ENCODE measurements at regions not wholly inside any gene's neighbourhood (a gene's known extent, or its start where the extent isn't known, plus 50 kb on each side); places are given as distances from the start of the nearest gene placed in this dataset.

DNA sequence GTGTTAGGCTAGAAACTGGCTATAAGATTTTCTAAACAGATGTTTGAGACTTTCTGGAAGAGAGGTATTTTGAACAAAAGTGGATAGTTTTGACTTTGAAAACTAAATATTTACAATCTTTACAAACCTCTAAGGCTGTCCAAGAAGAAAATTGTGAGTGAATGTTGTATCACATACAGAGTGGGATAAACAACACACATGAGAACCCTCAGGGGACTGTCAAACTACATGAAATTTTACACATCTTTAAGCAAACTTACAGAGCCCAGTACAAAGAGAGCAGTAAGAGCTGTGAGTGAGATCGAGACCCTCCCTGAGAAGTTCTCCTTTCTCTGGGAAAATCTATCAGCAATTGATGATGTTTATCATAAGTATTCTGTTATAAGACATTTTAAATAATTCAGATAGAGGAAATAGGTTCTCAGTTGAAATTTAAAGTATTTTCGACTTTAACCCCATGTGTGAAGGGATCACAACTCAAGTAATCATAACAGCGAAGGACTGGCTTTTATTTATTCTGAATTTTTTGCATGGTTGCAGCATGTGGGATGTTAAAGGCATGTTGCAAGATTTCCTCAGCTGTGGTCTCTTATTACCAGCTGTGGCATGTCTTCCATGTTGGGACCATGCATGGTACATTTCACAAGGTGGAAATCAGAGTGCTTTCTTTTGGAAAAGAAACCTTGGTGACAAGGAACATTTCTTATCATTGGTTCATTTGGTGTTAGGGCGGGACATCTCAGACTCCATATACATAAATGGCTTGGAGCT, 264.0 kb upstream of the PRICKLE1 start:
- TF ChIP-seq, protein P1, sequence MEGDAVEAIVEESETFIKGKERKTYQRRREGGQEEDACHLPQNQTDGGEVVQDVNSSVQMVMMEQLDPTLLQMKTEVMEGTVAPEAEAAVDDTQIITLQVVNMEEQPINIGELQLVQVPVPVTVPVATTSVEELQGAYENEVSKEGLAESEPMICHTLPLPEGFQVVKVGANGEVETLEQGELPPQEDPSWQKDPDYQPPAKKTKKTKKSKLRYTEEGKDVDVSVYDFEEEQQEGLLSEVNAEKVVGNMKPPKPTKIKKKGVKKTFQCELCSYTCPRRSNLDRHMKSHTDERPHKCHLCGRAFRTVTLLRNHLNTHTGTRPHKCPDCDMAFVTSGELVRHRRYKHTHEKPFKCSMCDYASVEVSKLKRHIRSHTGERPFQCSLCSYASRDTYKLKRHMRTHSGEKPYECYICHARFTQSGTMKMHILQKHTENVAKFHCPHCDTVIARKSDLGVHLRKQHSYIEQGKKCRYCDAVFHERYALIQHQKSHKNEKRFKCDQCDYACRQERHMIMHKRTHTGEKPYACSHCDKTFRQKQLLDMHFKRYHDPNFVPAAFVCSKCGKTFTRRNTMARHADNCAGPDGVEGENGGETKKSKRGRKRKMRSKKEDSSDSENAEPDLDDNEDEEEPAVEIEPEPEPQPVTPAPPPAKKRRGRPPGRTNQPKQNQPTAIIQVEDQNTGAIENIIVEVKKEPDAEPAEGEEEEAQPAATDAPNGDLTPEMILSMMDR (IDR thresholded peaks at IDR 0.05; ENCODE audit: insufficient read depth, low read length), result no peak
- no peak for TF ChIP-seq POLR2AphosphoS5 (IDR thresholded peaks at IDR 0.05; ENCODE audit: low read depth)
- TF ChIP-seq, protein P2, sequence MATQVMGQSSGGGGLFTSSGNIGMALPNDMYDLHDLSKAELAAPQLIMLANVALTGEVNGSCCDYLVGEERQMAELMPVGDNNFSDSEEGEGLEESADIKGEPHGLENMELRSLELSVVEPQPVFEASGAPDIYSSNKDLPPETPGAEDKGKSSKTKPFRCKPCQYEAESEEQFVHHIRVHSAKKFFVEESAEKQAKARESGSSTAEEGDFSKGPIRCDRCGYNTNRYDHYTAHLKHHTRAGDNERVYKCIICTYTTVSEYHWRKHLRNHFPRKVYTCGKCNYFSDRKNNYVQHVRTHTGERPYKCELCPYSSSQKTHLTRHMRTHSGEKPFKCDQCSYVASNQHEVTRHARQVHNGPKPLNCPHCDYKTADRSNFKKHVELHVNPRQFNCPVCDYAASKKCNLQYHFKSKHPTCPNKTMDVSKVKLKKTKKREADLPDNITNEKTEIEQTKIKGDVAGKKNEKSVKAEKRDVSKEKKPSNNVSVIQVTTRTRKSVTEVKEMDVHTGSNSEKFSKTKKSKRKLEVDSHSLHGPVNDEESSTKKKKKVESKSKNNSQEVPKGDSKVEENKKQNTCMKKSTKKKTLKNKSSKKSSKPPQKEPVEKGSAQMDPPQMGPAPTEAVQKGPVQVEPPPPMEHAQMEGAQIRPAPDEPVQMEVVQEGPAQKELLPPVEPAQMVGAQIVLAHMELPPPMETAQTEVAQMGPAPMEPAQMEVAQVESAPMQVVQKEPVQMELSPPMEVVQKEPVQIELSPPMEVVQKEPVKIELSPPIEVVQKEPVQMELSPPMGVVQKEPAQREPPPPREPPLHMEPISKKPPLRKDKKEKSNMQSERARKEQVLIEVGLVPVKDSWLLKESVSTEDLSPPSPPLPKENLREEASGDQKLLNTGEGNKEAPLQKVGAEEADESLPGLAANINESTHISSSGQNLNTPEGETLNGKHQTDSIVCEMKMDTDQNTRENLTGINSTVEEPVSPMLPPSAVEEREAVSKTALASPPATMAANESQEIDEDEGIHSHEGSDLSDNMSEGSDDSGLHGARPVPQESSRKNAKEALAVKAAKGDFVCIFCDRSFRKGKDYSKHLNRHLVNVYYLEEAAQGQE (IDR thresholded peaks at IDR 0.05; ENCODE audit: insufficient replicate concordance, low read depth), result no peak

Data from HL-60 (cell line).